GM12891 (cell line): ENCODE measurements at regions not wholly inside any gene's neighbourhood (a gene's known extent, or its start where the extent isn't known, plus 50 kb on each side); places are given as distances from the start of the nearest gene placed in this dataset.

Experiments used
- PAX5 ChIP-seq: IDR thresholded peaks from 2 replicates; pipeline ENCODE4 v1.6.1; 2011; ENCODE audit warnings: low read length, moderate library complexity, mild to moderate bottlenecking; ENCODE audit not compliant: insufficient read depth, severe bottlenecking
- POLR2A ChIP-seq: IDR thresholded peaks from 2 replicates; pipeline ENCODE4 v1.6.1; 2011; ENCODE audit warnings: low read depth, low read length, control low read depth
- POLR2AphosphoS5 ChIP-seq: IDR thresholded peaks from 2 replicates; pipeline ENCODE4 v1.6.1; 2011; ENCODE audit warnings: low read depth, low read length, control low read depth
- SPI1 ChIP-seq: IDR thresholded peaks from 2 replicates; pipeline ENCODE4 v1.6.1; 2011; ENCODE audit warnings: low read depth, low read length, control low read depth
- TAF1 ChIP-seq: IDR thresholded peaks from 2 replicates; pipeline ENCODE4 v1.6.1; 2011; ENCODE audit warnings: low read depth, low read length, control low read depth

DNA sequence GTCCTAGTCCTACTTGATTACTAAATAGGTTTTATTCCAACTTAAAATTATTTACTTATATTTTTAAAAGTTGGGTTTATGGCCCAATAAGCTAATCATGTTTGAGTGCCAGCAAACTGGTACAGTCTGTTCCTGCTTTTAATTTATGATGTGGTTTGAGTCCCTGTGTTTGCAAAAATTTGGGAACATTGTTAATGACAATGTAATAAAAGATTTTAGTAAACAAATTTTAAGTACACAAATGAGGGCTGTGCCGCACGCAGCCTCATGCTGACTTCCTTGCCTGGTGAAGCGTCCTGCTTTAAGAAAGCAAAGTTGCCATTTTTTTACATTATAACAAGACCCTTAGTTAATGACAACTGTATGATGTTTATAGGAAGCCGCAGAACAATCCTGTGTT, 96.8 kb upstream of the MAP1B start:
- TF ChIP-seq POLR2AphosphoS5 (no peak), POLR2A (no peak), PAX5 (no peak), SPI1 (no peak), TAF1 (no peak)
